Kidney (tissue), 13 donors: ENCODE measurements at regions not wholly inside any gene's neighbourhood (a gene's known extent, or its start where the extent isn't known, plus 50 kb on each side); places are given as distances from the start of the nearest gene placed in this dataset.
A peak's percentile ranks its signal among the peaks of the same experiment; 100 is the strongest.

Experiments used
- DNase-seq, 5 donors: peaks; one replicate each; pipeline ENCODE4 v3.0.0-alpha.2; 2013 to 2020
- FAIRE-seq: peaks from 2 replicates; lab custom pipeline; 2012; peaks lifted over from hg19 to GRCh38; lab: Jason Lieb, UNC
- H3K27ac ChIP-seq, 2 donors: one replicate each; pipeline ENCODE4 v1.7.0; 2013; ENCODE audit warnings: low read depth in 2 of 2, low read length in 2 of 2, inconsistent platforms in 1 of 2
- H3K27me3 ChIP-seq: one replicate; pipeline ENCODE4 v1.7.1; 2013; ENCODE audit warnings: low read length, inconsistent platforms; ENCODE audit not compliant: control insufficient read depth, insufficient read depth
- H3K36me3 ChIP-seq, 3 donors: one replicate each; pipeline versions ENCODE4 v1.7.0 to v1.7.1; 2013; ENCODE audit warnings: low read length in 3 of 3, control low read depth in 1 of 3, inconsistent platforms in 1 of 3; ENCODE audit not compliant: insufficient read depth in 3 of 3, control insufficient read depth in 2 of 3
- H3K4me1 ChIP-seq, 3 donors: one replicate each; pipeline versions ENCODE4 v1.7.0 to v1.7.1; 2013; ENCODE audit warnings: low read length in 3 of 3, inconsistent platforms in 1 of 3, low read depth in 1 of 3; ENCODE audit not compliant: control insufficient read depth in 2 of 3, insufficient read depth in 2 of 3
- H3K4me3 ChIP-seq, 3 donors: one replicate each; pipeline versions ENCODE4 v1.7.0 to v1.8.1; 2013; ENCODE audit warnings: low read length in 3 of 3, control low read depth in 1 of 3, inconsistent platforms in 1 of 3
- H3K9ac ChIP-seq, 3 donors: one replicate each; pipeline versions ENCODE4 v1.7.0 to v1.7.1; 2013; ENCODE audit warnings: low read length in 3 of 3, control low read depth in 1 of 3, inconsistent platforms in 1 of 3
- H3K9me3 ChIP-seq, 3 donors: one replicate each; pipeline versions ENCODE4 v1.7.0 to v1.7.1; 2013; ENCODE audit warnings: low read length in 3 of 3, control low read depth in 1 of 3, inconsistent platforms in 1 of 3; ENCODE audit not compliant: control insufficient read depth in 2 of 3, insufficient read depth in 1 of 3
- CTCF ChIP-seq: IDR thresholded peaks from 3 replicates; pipeline ENCODE4 v1.5.1; 2012; ENCODE audit warnings: mild to moderate bottlenecking, moderate library complexity, borderline replicate concordance; ENCODE audit not compliant: insufficient read depth; ENCODE audit errors: extremely low read depth
- intact Hi-C: fragments of 100-400 bp; cut with DNase I; formaldehyde crosslinking; loops from one replicate; pipeline ENCODE4 v1.11.1; 2022
- donor health status: control.
- donor health status: control.
- donor health status: control.
- donor health status: control.
- donor health status: control.
- donor health status: DM: yes; HTN: yes; CAD: no.
- donor health status: Normal renal cell carcinoma (clear cell type).

GRCh38 chr16:62700426-62701294, 664.4 kb upstream of the CDH8 start:
- Histone ChIP-seq H3K4me1 (no peaks in the 10 kb centered on the region), H3K4me3 (no peak overlapping the region), H3K9me3 (no peaks in the 10 kb centered on the region), H3K36me3 (no peaks in the 10 kb centered on the region), H3K27ac (no peak overlapping the region), H3K27me3 (no peaks in the 10 kb centered on the region), H3K9ac (no peak overlapping the region)
- intact Hi-C loops: no loop called here
- TF ChIP-seq CTCF: no peak
- peak; percentile 44 for FAIRE-seq
- peak in 2 of 5 donors; percentile 1 to 10 for DNase-seq

- Histone ChIP-seq H3K4me3 (no peak overlapping the region), H3K9me3 (peaks cover 0 to 4% (median 0%) of the 10 kb centered on the region in 3 donors), H3K9ac (no peak overlapping the region), H3K27me3 (no peaks in the 10 kb centered on the region), H3K4me1 (no peaks in the 10 kb centered on the region), H3K27ac (no peak overlapping the region), H3K36me3 (no peaks in the 10 kb centered on the region)
- TF ChIP-seq CTCF: no peak
- intact Hi-C loops: no loop called here
- no peak for FAIRE-seq
- DNase-seq: no peak
Observed at GRCh38 chr16:62692685-62693084, 656.4 kb upstream of the CDH8 start.

GRCh38 chr16:62681819-62682218, 645.6 kb upstream of the CDH8 start:
- Histone ChIP-seq H3K9me3 (peaks cover 0 to 17% (median 2%) of the 10 kb centered on the region in 3 donors), H3K36me3 (no peaks in the 10 kb centered on the region), H3K4me3 (no peak overlapping the region), H3K4me1 (no peaks in the 10 kb centered on the region), H3K27ac (no peak overlapping the region), H3K9ac (no peak overlapping the region), H3K27me3 (no peaks in the 10 kb centered on the region)
- intact Hi-C loops: no loop called here
- DNase-seq (no peak), FAIRE-seq (no peak)
- TF ChIP-seq CTCF: no peak
